HepG2 (cell line): ENCODE measurements at regions not wholly inside any gene's neighbourhood (a gene's known extent, or its start where the extent isn't known, plus 50 kb on each side); places are given as distances from the start of the nearest gene placed in this dataset.

Experiments
- ATAC-seq: fragments of 200-7000 bp; cut with Tn5 transposase; 3 replicates; pipeline ENCODE4 v1.9.1; 2020; ENCODE audit warnings: mild to moderate bottlenecking, moderate library complexity
- BruUV-seq: library from RNA; stranded (reverse); fragments of 400-500 nt; replicated peaks from 2 replicates; lab custom pipeline; 2021; lab: Mats Ljungman, UMichigan
- CTCF ChIA-PET: fragments of 300-600 bp; formaldehyde crosslinking; extraction: SDS; loops from one replicate; lab custom pipeline; 2021; ENCODE audit warnings: low total read pairs, inconsistent platforms, low intra/inter-chr PET ratio; lab: Yijun Ruan, JAX
- POLR2A ChIA-PET: fragments of 350-600 bp; sonication (Branson Sonifier 250); formaldehyde crosslinking; loops from one replicate; lab custom pipeline; 2020; ENCODE audit warnings: antibody characterized with exemption, inconsistent platforms; lab: Yijun Ruan, JAX
- DNase-seq: peaks from one replicate; pipeline ENCODE4 v3.0.0-alpha.2; 2015; ENCODE audit warnings: low spot score
- FAIRE-seq: peaks from 3 replicates; lab custom pipeline; 2011; peaks lifted over from hg19 to GRCh38; lab: Jason Lieb, UNC
- H2AFZ ChIP-seq: one replicate; pipeline ENCODE4 v1.6.1; 2011; ENCODE audit warnings: low read length, inconsistent platforms
- H3K27ac ChIP-seq: fragments of 300-600 bp; 3 replicates; pipeline ENCODE4 v1.8.0; 2011; ENCODE audit warnings: mixed run types, mild to moderate bottlenecking, mixed read lengths, low read length, inconsistent platforms; ENCODE audit not compliant: insufficient read depth; ENCODE audit errors: extremely low read length
- H3K27me3 ChIP-seq, 2 experiments: fragments of 200-600 bp in 1 of 2; 2 replicates in 1 of 2; 3 replicates in 1 of 2; pipeline versions ENCODE4 v1.6.0 to v1.8.0; 2011; ENCODE audit warnings: low read length in 2 of 2, mild to moderate bottlenecking in 2 of 2, moderate library complexity in 2 of 2, inconsistent platforms in 1 of 2; ENCODE audit not compliant: insufficient read depth in 2 of 2, control insufficient read depth in 1 of 2
- H3K36me3 ChIP-seq, 2 experiments: fragments of 200-600 bp in 1 of 2; replicated peaks in 1 of 2; 2 replicates in 1 of 2; 3 replicates in 1 of 2; pipeline versions ENCODE4 v1.5.1 to v1.8.0; 2011; ENCODE audit warnings: low read length in 2 of 2, inconsistent platforms in 1 of 2; ENCODE audit not compliant: insufficient read depth in 2 of 2, control insufficient read depth in 1 of 2
- H3K4me1 ChIP-seq: 2 replicates; pipeline ENCODE4 v1.5.1; 2012; ENCODE audit warnings: low read length, inconsistent platforms; ENCODE audit not compliant: insufficient read depth
- H3K4me2 ChIP-seq: 2 replicates; pipeline ENCODE4 v1.6.0; 2011; ENCODE audit warnings: low read depth, low read length, inconsistent platforms
- H3K4me3 ChIP-seq, 3 experiments: fragments of 200-600 bp in 1 of 3; sonication (generic), shearing (Covaris generic) in 1 of 3; replicated peaks in 1 of 3; 2 replicates each; pipeline ENCODE4 v1.5.1; 2011 to 2016; ENCODE audit warnings: low read length in 3 of 3, inconsistent platforms in 2 of 3, low read depth in 2 of 3, mild to moderate bottlenecking in 2 of 3, control low read depth in 1 of 3, mixed read lengths in 1 of 3; ENCODE audit not compliant: insufficient read depth in 1 of 3
- H3K79me2 ChIP-seq: one replicate; pipeline ENCODE4 v1.6.1; 2011; ENCODE audit warnings: low read length, inconsistent platforms; ENCODE audit not compliant: insufficient read depth
- H3K9ac ChIP-seq: 2 replicates; pipeline ENCODE4 v1.6.0; 2011; ENCODE audit warnings: mild to moderate bottlenecking, low read depth, low read length, inconsistent platforms; ENCODE audit not compliant: insufficient read depth
- H3K9me3 ChIP-seq: 2 replicates; pipeline ENCODE4 v1.5.1; 2012; ENCODE audit warnings: mild to moderate bottlenecking, low read length
- H4K20me1 ChIP-seq: 2 replicates; pipeline ENCODE4 v1.6.0; 2011; ENCODE audit warnings: inconsistent platforms, mild to moderate bottlenecking, low read length, moderate library complexity; ENCODE audit not compliant: insufficient read depth
- GABPA ChIP-seq, 2 experiments: IDR thresholded peaks; 2 replicates each; pipeline ENCODE4 v1.6.1; 2011 to 2016; ENCODE audit warnings: low read depth in 2 of 2, low read length in 1 of 2, missing biosample characterization in 1 of 2, missing genetic modification characterization in 1 of 2
- HMGA1 ChIP-seq: sonication (generic); formaldehyde crosslinking; conservative IDR thresholded peaks from 2 replicates; pipeline ENCODE4 v1.4.0; 2020; ENCODE audit warnings: missing genetic modification reagents
- HOXA3 ChIP-seq: sonication (generic); formaldehyde crosslinking; IDR thresholded peaks from 2 replicates; pipeline ENCODE4 v1.5.0; 2020; ENCODE audit warnings: missing genetic modification reagents
- IRF1 ChIP-seq: sonication (generic); formaldehyde crosslinking; IDR thresholded peaks from 2 replicates; pipeline ENCODE4 v1.4.0; 2020; ENCODE audit warnings: low read depth, mild to moderate bottlenecking, missing genetic modification reagents
- MTF2 ChIP-seq: sonication (generic); formaldehyde crosslinking; IDR thresholded peaks from 2 replicates; pipeline ENCODE4 v1.5.0; 2020; ENCODE audit warnings: missing genetic modification reagents, borderline replicate concordance
- NRL ChIP-seq: sonication (generic); formaldehyde crosslinking; IDR thresholded peaks from 2 replicates; pipeline ENCODE4 v1.5.0; 2020; ENCODE audit warnings: missing genetic modification reagents, mild to moderate bottlenecking, moderate library complexity, borderline replicate concordance
- WGBS: methylation state at CpG from one replicate; pipeline ENCODE4 v1.1.6; 2017; ENCODE audit warnings: low lambda C conversion rate; 5-methylcytosine and 5-hydroxymethylcytosine counted together
- in situ Hi-C: cut with HindIII; loops from 2 replicates; pipeline ENCODE4 v1.10.0; 2017; ENCODE audit warnings: low pct_unique_long_range_greater_than_20kb; ENCODE audit not compliant: extremely low pct_ligation_motif_present
- intact Hi-C: fragments of 100-400 bp; cut with micrococcal nuclease; formaldehyde crosslinking; loops from one replicate; pipeline ENCODE4 v1.10.0; 2022; ENCODE audit not compliant: unreplicated experiment
- TF ChIP-seq, protein P1 (sequence below): sonication (generic); formaldehyde crosslinking; IDR thresholded peaks from 2 replicates; pipeline ENCODE4 v1.4.0; 2020; ENCODE audit warnings: missing genetic modification reagents
- TF ChIP-seq, protein P2 (sequence below): fragments of 450-650 bp; IDR thresholded peaks from 2 replicates; pipeline ENCODE4 v1.6.1; 2017; ENCODE audit warnings: mild to moderate bottlenecking
- TF ChIP-seq, protein P3 (sequence below): sonication (generic); formaldehyde crosslinking; IDR thresholded peaks from 2 replicates; pipeline ENCODE4 v1.5.0; 2020; ENCODE audit warnings: mild to moderate bottlenecking, missing genetic modification reagents, borderline replicate concordance

- peak; percentile 83 for FAIRE-seq
- intact Hi-C loops (no loop called here), in situ Hi-C loops (loop anchor here (5.0 kb wide), 1 partner anchor 159 kb away; no protein-coding TSS in a partner anchor)
- no TSS peak for BruUV-seq
- WGBS = under 1% methylated on average over 31 of the region's 40 CpGs
- Histone ChIP-seq H4K20me1 (no peaks in the 10 kb centered on the region), H3K27me3 (no peaks in the 10 kb centered on the region; a peak in 1 of 5 replicates), H3K79me2 (peaks cover 20% of the 10 kb centered on the region), H3K9me3 (no peaks in the 10 kb centered on the region), H3K27ac (peak overlapping the region; percentile 91), H3K4me3 (peak overlapping the region; percentile 75 to 94 (median 86)), H3K4me1 (peaks cover 56% of the 10 kb centered on the region), H2AFZ (peak overlapping the region; percentile 96), H3K9ac (peak overlapping the region; percentile 97), H3K4me2 (peak overlapping the region; percentile 98), H3K36me3 (peaks cover 9 to 28% of the 10 kb centered on the region in 2 experiments)
- peak; percentile 99 for DNase-seq
- ChIA-PET CTCF (interaction anchor here (1.0 to 5.8 kb wide), 5 partner anchors 77 to 220 kb away, joined by 3 to 73 read pairs (median 5); partner anchors contain the start of gene MGAT5B), POLR2A (interaction anchor here (0.6 to 4.2 kb wide), 35 partner anchors 10 to 365 kb away, joined by 3 to 50 read pairs (median 5); partner anchors contain the start of genes MFSD11 and SEC14L1)
- peak; percentile 96 for ATAC-seq
- TF ChIP-seq, protein P1, sequence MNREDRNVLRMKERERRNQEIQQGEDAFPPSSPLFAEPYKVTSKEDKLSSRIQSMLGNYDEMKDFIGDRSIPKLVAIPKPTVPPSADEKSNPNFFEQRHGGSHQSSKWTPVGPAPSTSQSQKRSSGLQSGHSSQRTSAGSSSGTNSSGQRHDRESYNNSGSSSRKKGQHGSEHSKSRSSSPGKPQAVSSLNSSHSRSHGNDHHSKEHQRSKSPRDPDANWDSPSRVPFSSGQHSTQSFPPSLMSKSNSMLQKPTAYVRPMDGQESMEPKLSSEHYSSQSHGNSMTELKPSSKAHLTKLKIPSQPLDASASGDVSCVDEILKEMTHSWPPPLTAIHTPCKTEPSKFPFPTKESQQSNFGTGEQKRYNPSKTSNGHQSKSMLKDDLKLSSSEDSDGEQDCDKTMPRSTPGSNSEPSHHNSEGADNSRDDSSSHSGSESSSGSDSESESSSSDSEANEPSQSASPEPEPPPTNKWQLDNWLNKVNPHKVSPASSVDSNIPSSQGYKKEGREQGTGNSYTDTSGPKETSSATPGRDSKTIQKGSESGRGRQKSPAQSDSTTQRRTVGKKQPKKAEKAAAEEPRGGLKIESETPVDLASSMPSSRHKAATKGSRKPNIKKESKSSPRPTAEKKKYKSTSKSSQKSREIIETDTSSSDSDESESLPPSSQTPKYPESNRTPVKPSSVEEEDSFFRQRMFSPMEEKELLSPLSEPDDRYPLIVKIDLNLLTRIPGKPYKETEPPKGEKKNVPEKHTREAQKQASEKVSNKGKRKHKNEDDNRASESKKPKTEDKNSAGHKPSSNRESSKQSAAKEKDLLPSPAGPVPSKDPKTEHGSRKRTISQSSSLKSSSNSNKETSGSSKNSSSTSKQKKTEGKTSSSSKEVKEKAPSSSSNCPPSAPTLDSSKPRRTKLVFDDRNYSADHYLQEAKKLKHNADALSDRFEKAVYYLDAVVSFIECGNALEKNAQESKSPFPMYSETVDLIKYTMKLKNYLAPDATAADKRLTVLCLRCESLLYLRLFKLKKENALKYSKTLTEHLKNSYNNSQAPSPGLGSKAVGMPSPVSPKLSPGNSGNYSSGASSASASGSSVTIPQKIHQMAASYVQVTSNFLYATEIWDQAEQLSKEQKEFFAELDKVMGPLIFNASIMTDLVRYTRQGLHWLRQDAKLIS (CRISPR knock-in tag) = peak; percentile 81
- TF ChIP-seq, protein P2, sequence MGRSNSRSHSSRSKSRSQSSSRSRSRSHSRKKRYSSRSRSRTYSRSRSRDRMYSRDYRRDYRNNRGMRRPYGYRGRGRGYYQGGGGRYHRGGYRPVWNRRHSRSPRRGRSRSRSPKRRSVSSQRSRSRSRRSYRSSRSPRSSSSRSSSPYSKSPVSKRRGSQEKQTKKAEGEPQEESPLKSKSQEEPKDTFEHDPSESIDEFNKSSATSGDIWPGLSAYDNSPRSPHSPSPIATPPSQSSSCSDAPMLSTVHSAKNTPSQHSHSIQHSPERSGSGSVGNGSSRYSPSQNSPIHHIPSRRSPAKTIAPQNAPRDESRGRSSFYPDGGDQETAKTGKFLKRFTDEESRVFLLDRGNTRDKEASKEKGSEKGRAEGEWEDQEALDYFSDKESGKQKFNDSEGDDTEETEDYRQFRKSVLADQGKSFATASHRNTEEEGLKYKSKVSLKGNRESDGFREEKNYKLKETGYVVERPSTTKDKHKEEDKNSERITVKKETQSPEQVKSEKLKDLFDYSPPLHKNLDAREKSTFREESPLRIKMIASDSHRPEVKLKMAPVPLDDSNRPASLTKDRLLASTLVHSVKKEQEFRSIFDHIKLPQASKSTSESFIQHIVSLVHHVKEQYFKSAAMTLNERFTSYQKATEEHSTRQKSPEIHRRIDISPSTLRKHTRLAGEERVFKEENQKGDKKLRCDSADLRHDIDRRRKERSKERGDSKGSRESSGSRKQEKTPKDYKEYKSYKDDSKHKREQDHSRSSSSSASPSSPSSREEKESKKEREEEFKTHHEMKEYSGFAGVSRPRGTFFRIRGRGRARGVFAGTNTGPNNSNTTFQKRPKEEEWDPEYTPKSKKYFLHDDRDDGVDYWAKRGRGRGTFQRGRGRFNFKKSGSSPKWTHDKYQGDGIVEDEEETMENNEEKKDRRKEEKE = no peak
- TF ChIP-seq GABPA (IDR thresholded peaks at IDR 0.05; ENCODE audit: low read depth, low read length) (peak; percentile 99), GABPA (CRISPR knock-in tag; IDR thresholded peaks at IDR 0.05; ENCODE audit: low read depth) (peak; percentile 100), HMGA1 (CRISPR knock-in tag) (no peak), HOXA3 (peak; percentile 98), NRL (CRISPR knock-in tag) (peak; percentile 99), MTF2 (CRISPR knock-in tag) (peak; percentile 91), IRF1 (CRISPR knock-in tag) (peak; percentile 79; the same call in 1 of the 2 replicates)
- TF ChIP-seq, protein P3, sequence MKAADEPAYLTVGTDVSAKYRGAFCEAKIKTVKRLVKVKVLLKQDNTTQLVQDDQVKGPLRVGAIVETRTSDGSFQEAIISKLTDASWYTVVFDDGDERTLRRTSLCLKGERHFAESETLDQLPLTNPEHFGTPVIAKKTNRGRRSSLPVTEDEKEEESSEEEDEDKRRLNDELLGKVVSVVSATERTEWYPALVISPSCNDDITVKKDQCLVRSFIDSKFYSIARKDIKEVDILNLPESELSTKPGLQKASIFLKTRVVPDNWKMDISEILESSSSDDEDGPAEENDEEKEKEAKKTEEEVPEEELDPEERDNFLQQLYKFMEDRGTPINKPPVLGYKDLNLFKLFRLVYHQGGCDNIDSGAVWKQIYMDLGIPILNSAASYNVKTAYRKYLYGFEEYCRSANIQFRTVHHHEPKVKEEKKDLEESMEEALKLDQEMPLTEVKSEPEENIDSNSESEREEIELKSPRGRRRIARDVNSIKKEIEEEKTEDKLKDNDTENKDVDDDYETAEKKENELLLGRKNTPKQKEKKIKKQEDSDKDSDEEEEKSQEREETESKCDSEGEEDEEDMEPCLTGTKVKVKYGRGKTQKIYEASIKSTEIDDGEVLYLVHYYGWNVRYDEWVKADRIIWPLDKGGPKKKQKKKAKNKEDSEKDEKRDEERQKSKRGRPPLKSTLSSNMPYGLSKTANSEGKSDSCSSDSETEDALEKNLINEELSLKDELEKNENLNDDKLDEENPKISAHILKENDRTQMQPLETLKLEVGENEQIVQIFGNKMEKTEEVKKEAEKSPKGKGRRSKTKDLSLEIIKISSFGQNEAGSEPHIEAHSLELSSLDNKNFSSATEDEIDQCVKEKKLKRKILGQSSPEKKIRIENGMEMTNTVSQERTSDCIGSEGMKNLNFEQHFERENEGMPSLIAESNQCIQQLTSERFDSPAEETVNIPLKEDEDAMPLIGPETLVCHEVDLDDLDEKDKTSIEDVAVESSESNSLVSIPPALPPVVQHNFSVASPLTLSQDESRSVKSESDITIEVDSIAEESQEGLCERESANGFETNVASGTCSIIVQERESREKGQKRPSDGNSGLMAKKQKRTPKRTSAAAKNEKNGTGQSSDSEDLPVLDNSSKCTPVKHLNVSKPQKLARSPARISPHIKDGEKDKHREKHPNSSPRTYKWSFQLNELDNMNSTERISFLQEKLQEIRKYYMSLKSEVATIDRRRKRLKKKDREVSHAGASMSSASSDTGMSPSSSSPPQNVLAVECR (CRISPR knock-in tag) = peak; percentile 99
Observed at GRCh38 chr17:77088455-77089123, 52.2 kb upstream of the SEC14L1 start.
